ENCODE measurements at regions not wholly inside any gene's neighbourhood (a gene's known extent, or its start where the extent isn't known, plus 50 kb on each side); places are given as distances from the start of the nearest gene placed in this dataset.
A peak's percentile ranks its signal among the peaks of the same experiment; 100 is the strongest.

GRCh38 chr14:89620436-89620835 lies 203.4 kb upstream of the FOXN3 start:
- Mint-ChIP-seq H3K4me1 (peaks cover 73% of the 10 kb centered on the region), H3K27ac (peak overlapping the region; percentile 98), H3K9me3 (no peaks in the 10 kb centered on the region), H3K4me3 (peak overlapping the region; percentile 89), H3K27me3 (no peaks in the 10 kb centered on the region), H3K36me3 (ENCODE audit: low read depth) (peaks cover 1% of the 10 kb centered on the region)
- ATAC-seq: no peak
- no peak for DNase-seq

GRCh38 chr14:89619596-89619995 lies 202.6 kb upstream of the FOXN3 start:
- Mint-ChIP-seq H3K27ac (peak overlapping the region; percentile 98), H3K4me3 (peak overlapping the region; percentile 89), H3K27me3 (no peaks in the 10 kb centered on the region), H3K4me1 (peaks cover 73% of the 10 kb centered on the region), H3K36me3 (ENCODE audit: low read depth) (peaks cover 1% of the 10 kb centered on the region), H3K9me3 (no peaks in the 10 kb centered on the region)
- DNase-seq (no peak), ATAC-seq (no peak)

GRCh38 chr14:89618811-89619551 lies 201.9 kb upstream of the FOXN3 start:
- Mint-ChIP-seq H3K4me1 (peaks cover 75% of the 10 kb centered on the region), H3K27ac (peak overlapping the region; percentile 98), H3K4me3 (peak overlapping the region; percentile 91), H3K27me3 (no peaks in the 10 kb centered on the region), H3K9me3 (no peaks in the 10 kb centered on the region), H3K36me3 (ENCODE audit: low read depth) (peaks cover 1% of the 10 kb centered on the region)
- peak; percentile 65 for ATAC-seq
- DNase-seq: peak; percentile 73

- Mint-ChIP-seq H3K9me3 (no peaks in the 10 kb centered on the region), H3K27me3 (no peaks in the 10 kb centered on the region), H3K4me3 (peak overlapping the region; percentile 91), H3K4me1 (peaks cover 78% of the 10 kb centered on the region), H3K27ac (peak overlapping the region; percentile 97), H3K36me3 (ENCODE audit: low read depth) (peaks cover 1% of the 10 kb centered on the region)
- ATAC-seq (no peak), DNase-seq (no peak)
Measured at GRCh38 chr14:89618330-89618708, 201.3 kb upstream of the FOXN3 start.

DNA sequence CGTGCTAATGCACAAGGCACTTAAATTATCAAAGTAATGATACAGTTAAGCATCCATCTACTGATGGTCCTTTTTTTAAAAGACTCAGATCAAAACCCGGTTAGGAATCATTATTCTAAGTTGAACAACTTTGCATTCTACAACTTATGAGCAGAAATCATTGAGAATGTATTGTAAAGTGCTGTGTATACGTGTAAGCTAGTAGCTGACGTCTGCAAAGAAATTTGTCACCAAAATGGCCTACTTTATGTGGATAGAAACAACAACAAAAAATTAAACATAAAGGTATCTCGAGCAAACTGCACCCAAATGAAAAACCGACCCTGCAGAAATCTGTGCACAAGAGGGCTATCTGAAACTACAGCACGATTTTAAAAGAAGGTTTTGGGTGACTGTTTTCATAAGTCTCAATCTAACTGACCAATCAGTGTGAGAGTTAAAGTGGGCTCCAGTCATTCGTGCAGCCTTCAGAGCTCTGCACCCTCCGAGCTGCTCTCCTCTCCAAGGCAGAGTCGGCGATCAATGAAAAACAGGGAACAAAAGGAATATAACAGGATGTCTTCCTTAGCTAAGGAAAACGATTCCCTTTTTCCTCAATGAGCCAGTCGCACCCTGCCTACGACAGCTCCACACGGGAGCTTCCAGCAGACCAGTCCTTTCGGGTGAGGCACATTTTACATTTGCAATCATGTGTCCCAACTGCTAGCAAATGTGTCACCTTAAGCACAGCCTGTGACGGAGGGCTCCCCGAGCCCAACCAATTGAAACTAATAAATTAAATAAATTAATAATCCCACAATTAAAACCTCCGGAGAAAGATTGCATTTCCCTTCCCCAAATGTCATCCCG lies 200.7 kb upstream of the FOXN3 start:
- peaks cover 78% of the 10 kb centered on the region for H3K4me1 Mint-ChIP-seq
- DNase-seq (peak; percentile 32), ATAC-seq (no peak)
- peaks cover 4% of the 10 kb centered on the region for H3K36me3 Mint-ChIP-seq (ENCODE audit: low read depth)
- no peaks in the 10 kb centered on the region for H3K9me3 Mint-ChIP-seq
- H3K27me3 Mint-ChIP-seq: no peaks in the 10 kb centered on the region
- H3K27ac Mint-ChIP-seq: peak overlapping the region; percentile 97
- H3K4me3 Mint-ChIP-seq: peak overlapping the region; percentile 91

GRCh38 chr14:89616852-89617341 lies 199.9 kb upstream of the FOXN3 start:
- DNase-seq (no peak), ATAC-seq (no peak)
- Mint-ChIP-seq H3K27me3 (no peaks in the 10 kb centered on the region), H3K4me3 (peak overlapping the region; percentile 91), H3K4me1 (peaks cover 78% of the 10 kb centered on the region), H3K27ac (peak overlapping the region; percentile 97), H3K9me3 (no peaks in the 10 kb centered on the region), H3K36me3 (ENCODE audit: low read depth) (peaks cover 5% of the 10 kb centered on the region)

- DNase-seq (no peak), ATAC-seq (no peak)
- Mint-ChIP-seq H3K4me1 (peaks cover 77% of the 10 kb centered on the region), H3K27me3 (no peaks in the 10 kb centered on the region), H3K27ac (peak overlapping the region; percentile 97), H3K4me3 (peak overlapping the region; percentile 91), H3K36me3 (ENCODE audit: low read depth) (peaks cover 7% of the 10 kb centered on the region), H3K9me3 (no peaks in the 10 kb centered on the region)
Measured at GRCh38 chr14:89616425-89616824, 199.4 kb upstream of the FOXN3 start.

- H3K9me3 Mint-ChIP-seq: no peaks in the 10 kb centered on the region
- ATAC-seq (no peak), DNase-seq (no peak)
- no peaks in the 10 kb centered on the region for H3K27me3 Mint-ChIP-seq
- H3K27ac Mint-ChIP-seq: peak overlapping the region; percentile 97
- peak overlapping the region; percentile 91 for H3K4me3 Mint-ChIP-seq
- H3K36me3 Mint-ChIP-seq (ENCODE audit: low read depth): peaks cover 12% of the 10 kb centered on the region
- peaks cover 75% of the 10 kb centered on the region for H3K4me1 Mint-ChIP-seq
Measured at GRCh38 chr14:89615421-89615820, 198.4 kb upstream of the FOXN3 start.

GRCh38 chr14:89614009-89614691 lies 197.1 kb upstream of the FOXN3 start:
- no peaks in the 10 kb centered on the region for H3K27me3 Mint-ChIP-seq
- H3K4me1 Mint-ChIP-seq: peaks cover 76% of the 10 kb centered on the region
- peak overlapping the region; percentile 95 for H3K27ac Mint-ChIP-seq
- ATAC-seq (peak; percentile 5), DNase-seq (no peak)
- H3K9me3 Mint-ChIP-seq: no peaks in the 10 kb centered on the region
- H3K4me3 Mint-ChIP-seq: peak overlapping the region; percentile 80
- H3K36me3 Mint-ChIP-seq (ENCODE audit: low read depth): peaks cover 15% of the 10 kb centered on the region

GRCh38 chr14:89613260-89614008 lies 196.4 kb upstream of the FOXN3 start:
- H3K27ac Mint-ChIP-seq: peak overlapping the region; percentile 95
- peaks cover 82% of the 10 kb centered on the region for H3K4me1 Mint-ChIP-seq
- no peaks in the 10 kb centered on the region for H3K27me3 Mint-ChIP-seq
- DNase-seq (no peak), ATAC-seq (peak; percentile 76)
- peaks cover 5% of the 10 kb centered on the region for H3K9me3 Mint-ChIP-seq
- H3K36me3 Mint-ChIP-seq (ENCODE audit: low read depth): peaks cover 21% of the 10 kb centered on the region
- H3K4me3 Mint-ChIP-seq: peak overlapping the region; percentile 80

DNA sequence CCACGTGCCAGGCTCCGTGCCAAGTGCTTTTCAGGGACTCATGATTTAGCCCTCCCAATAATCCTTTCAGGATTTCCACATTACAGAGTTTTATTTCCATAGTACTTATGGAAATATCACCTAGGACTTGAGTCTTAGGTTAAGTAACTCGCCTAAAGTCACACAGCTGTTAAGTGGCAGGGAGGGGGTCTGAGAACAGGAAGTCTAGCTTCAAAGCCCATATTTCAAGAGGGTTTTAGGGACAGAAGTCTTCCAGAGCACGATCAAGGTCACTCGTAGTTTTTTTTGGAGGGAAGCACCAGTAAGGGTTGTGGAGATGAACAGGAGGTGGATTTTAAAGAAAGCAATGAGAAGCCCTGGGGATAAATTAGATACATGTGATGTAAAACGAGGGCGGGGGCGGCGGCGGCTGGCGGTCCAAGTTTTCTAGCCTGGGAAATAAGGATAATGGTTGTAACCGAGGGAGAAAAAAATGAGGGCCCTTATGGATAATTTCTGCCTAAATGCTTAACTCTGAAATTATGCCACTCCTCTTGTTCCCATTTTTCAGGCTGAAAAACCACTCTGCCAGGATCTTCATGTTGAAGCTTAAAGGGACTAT lies 192.6 kb upstream of the FOXN3 start:
- ATAC-seq: no peak
- no peak for DNase-seq
- no peak overlapping the region for H3K4me3 Mint-ChIP-seq
- peaks cover 20% of the 10 kb centered on the region for H3K9me3 Mint-ChIP-seq
- peaks cover 40% of the 10 kb centered on the region for H3K36me3 Mint-ChIP-seq (ENCODE audit: low read depth)
- no peaks in the 10 kb centered on the region for H3K27me3 Mint-ChIP-seq
- H3K27ac Mint-ChIP-seq: peak overlapping the region; percentile 14
- peaks cover 62% of the 10 kb centered on the region for H3K4me1 Mint-ChIP-seq

DNA sequence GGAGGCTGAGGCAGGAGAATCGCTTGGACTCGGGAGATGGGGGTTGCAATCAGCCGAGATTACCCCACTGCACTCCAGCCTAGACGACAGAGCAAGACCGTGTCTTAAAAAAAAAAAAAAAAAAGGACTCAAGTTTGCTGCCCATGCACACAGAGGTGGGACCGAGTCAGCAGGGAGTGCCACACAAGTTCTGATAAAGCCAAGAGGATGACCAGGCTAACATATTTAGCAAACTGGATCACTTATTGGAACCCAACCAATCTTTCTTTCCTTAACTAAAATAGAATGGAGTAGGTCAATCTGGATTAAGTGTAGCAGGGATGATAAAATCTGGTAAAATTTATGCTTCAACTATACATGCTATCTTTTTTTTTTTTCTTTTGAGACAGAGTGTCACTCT lies 190.4 kb upstream of the FOXN3 start:
- ATAC-seq (no peak), DNase-seq (no peak)
- Mint-ChIP-seq H3K4me3 (no peak overlapping the region), H3K27ac (no peak overlapping the region), H3K4me1 (peaks cover 62% of the 10 kb centered on the region), H3K9me3 (peaks cover 21% of the 10 kb centered on the region), H3K27me3 (no peaks in the 10 kb centered on the region), H3K36me3 (ENCODE audit: low read depth) (peaks cover 38% of the 10 kb centered on the region)

GRCh38 chr14:89603938-89604480 lies 187.0 kb upstream of the FOXN3 start:
- Mint-ChIP-seq H3K27ac (peak overlapping the region; percentile 4), H3K36me3 (ENCODE audit: low read depth) (peaks cover 53% of the 10 kb centered on the region), H3K4me1 (peaks cover 51% of the 10 kb centered on the region), H3K4me3 (peak overlapping the region; percentile 40), H3K9me3 (peaks cover 33% of the 10 kb centered on the region), H3K27me3 (no peaks in the 10 kb centered on the region)
- no peak for ATAC-seq
- no peak for DNase-seq

Measured in activated naive CD8-positive, alpha-beta T cell treated with anti-CD3 and anti-CD28 coated beads, Interleukin-2, amount 50 U/mL, for 24 hours (primary cell).